ENCODE measurements at regions not wholly inside any gene's neighbourhood (a gene's known extent, or its start where the extent isn't known, plus 50 kb on each side); places are given as distances from the start of the nearest gene placed in this dataset.

GRCh38 chr18:57991552-57991951 lies 52.5 kb upstream of the NEDD4L start:
- DNase-seq (ENCODE audit: low spot score): no peak

- DNase-seq (ENCODE audit: low spot score): peak; percentile 25
Observed at GRCh38 chr18:57989536-57989935, 54.5 kb upstream of the NEDD4L start.

GRCh38 chr18:57984490-57985115 lies 59.4 kb upstream of the NEDD4L start:
- DNase-seq (ENCODE audit: low spot score): no peak

GRCh38 chr18:57983965-57984364 lies 60.1 kb upstream of the NEDD4L start:
- no peak for DNase-seq (ENCODE audit: low spot score)

- no peak for DNase-seq (ENCODE audit: low spot score)
Observed at GRCh38 chr18:57983472-57983871, 60.6 kb upstream of the NEDD4L start.

GRCh38 chr18:57982372-57983021 lies 61.5 kb upstream of the NEDD4L start:
- no peak for DNase-seq (ENCODE audit: low spot score)

GRCh38 chr18:57981308-57982028 lies 62.6 kb upstream of the NEDD4L start:
- DNase-seq (ENCODE audit: low spot score): no peak

- no peak for DNase-seq (ENCODE audit: low spot score)
Observed at GRCh38 chr18:57980573-57981307, 63.3 kb upstream of the NEDD4L start.

- no peak for DNase-seq (ENCODE audit: low spot score)
Observed at GRCh38 chr18:57976230-57976773, 67.7 kb upstream of the NEDD4L start.

GRCh38 chr18:57975805-57976204 lies 68.2 kb upstream of the NEDD4L start:
- DNase-seq (ENCODE audit: low spot score): no peak

- DNase-seq (ENCODE audit: low spot score): no peak
Observed at GRCh38 chr18:57974585-57975265, 69.3 kb upstream of the NEDD4L start.

GRCh38 chr18:57973889-57974288 lies 70.1 kb upstream of the NEDD4L start:
- no peak for DNase-seq (ENCODE audit: low spot score)

- DNase-seq (ENCODE audit: low spot score): no peak
Observed at GRCh38 chr18:57970356-57971095, 73.5 kb upstream of the NEDD4L start.

GRCh38 chr18:57969824-57970223 lies 74.2 kb upstream of the NEDD4L start:
- no peak for DNase-seq (ENCODE audit: low spot score)

- DNase-seq (ENCODE audit: low spot score): no peak
Observed at GRCh38 chr18:57965246-57965645, 78.8 kb upstream of the NEDD4L start.

- no peak for DNase-seq (ENCODE audit: low spot score)
Observed at GRCh38 chr18:57961876-57962505, 82.0 kb upstream of the NEDD4L start.

GRCh38 chr18:57961411-57961810 lies 82.6 kb upstream of the NEDD4L start:
- DNase-seq (ENCODE audit: low spot score): no peak

GRCh38 chr18:57959278-57959677 lies 84.7 kb upstream of the NEDD4L start:
- DNase-seq (ENCODE audit: low spot score): peak; percentile 44

- no peak for DNase-seq (ENCODE audit: low spot score)
Observed at GRCh38 chr18:57957210-57957609, 86.8 kb upstream of the NEDD4L start.

GRCh38 chr18:57956491-57956890 lies 87.5 kb upstream of the NEDD4L start:
- DNase-seq (ENCODE audit: low spot score): no peak

- DNase-seq (ENCODE audit: low spot score): no peak
Observed at GRCh38 chr18:57954935-57955334, 89.1 kb upstream of the NEDD4L start.

All from cerebellar cortex (tissue), 1 donor.